OCI-M1 (cell line): ENCODE measurements at regions not wholly inside any gene's neighbourhood (a gene's known extent, or its start where the extent isn't known, plus 50 kb on each side); places are given as distances from the start of the nearest gene placed in this dataset.
A peak's percentile ranks its signal among the peaks of the same experiment; 100 is the strongest.
"Not testable (repeated sequence)": the region's sequence is repeated elsewhere in the genome, so short reads cannot be mapped to it uniquely, and the experiment has no call there.

ENCODE experiments used
- DNase-seq: peaks from one replicate; lab custom pipeline; 2025; lab: John Stamatoyannopoulos, UW

GRCh38 chr2:111533557-111534247, 350.3 kb downstream of the ANAPC1 start:
- not testable (repeated sequence) for DNase-seq

GRCh38 chr2:111534910-111535352, 349.1 kb downstream of the ANAPC1 start:
- peak; percentile 41 for DNase-seq

- DNase-seq: peak; percentile 18
These were observed 348.6 kb downstream of the ANAPC1 start for GRCh38 chr2:111535404-111535803.

GRCh38 chr2:111537078-111537655, 346.8 kb downstream of the ANAPC1 start:
- DNase-seq: no peak

GRCh38 chr2:111539991-111540390, 344.0 kb downstream of the ANAPC1 start:
- not testable (repeated sequence) for DNase-seq

GRCh38 chr2:111542120-111542774, 341.7 kb downstream of the ANAPC1 start:
- not testable (repeated sequence) for DNase-seq

- not testable (repeated sequence) for DNase-seq
These were observed 340.0 kb downstream of the ANAPC1 start for GRCh38 chr2:111544006-111544405.

GRCh38 chr2:111545723-111546431, 338.1 kb downstream of the ANAPC1 start:
- DNase-seq: not testable (repeated sequence)

GRCh38 chr2:111546578-111546977, 337.4 kb downstream of the ANAPC1 start:
- not testable (repeated sequence) for DNase-seq

GRCh38 chr2:111549174-111549573, 334.8 kb downstream of the ANAPC1 start:
- DNase-seq: not testable (repeated sequence)

GRCh38 chr2:111551428-111551827, 332.6 kb downstream of the ANAPC1 start:
- DNase-seq: not testable (repeated sequence)

GRCh38 chr2:111552625-111553024, 331.4 kb downstream of the ANAPC1 start:
- not testable (repeated sequence) for DNase-seq

GRCh38 chr2:111559301-111559700, 324.7 kb downstream of the ANAPC1 start:
- not testable (repeated sequence) for DNase-seq

GRCh38 chr2:111559814-111560213, 324.2 kb downstream of the ANAPC1 start:
- not testable (repeated sequence) for DNase-seq

- DNase-seq: not testable (repeated sequence)
These were observed 317.9 kb downstream of the ANAPC1 start for GRCh38 chr2:111566068-111566467.

- DNase-seq: not testable (repeated sequence)
These were observed 316.8 kb downstream of the ANAPC1 start for GRCh38 chr2:111567233-111567632.

- peak; percentile 71 for DNase-seq
These were observed 314.4 kb downstream of the ANAPC1 start for GRCh38 chr2:111569356-111570199.

GRCh38 chr2:111570300-111571114, 313.5 kb downstream of the ANAPC1 start:
- peak; percentile 69 for DNase-seq

GRCh38 chr2:111574803-111575202, 309.2 kb downstream of the ANAPC1 start:
- not testable (repeated sequence) for DNase-seq

- not testable (repeated sequence) for DNase-seq
These were observed 306.7 kb downstream of the ANAPC1 start for GRCh38 chr2:111577154-111577885.
